Liver (tissue), 3 donors: ENCODE measurements at regions not wholly inside any gene's neighbourhood (a gene's known extent, or its start where the extent isn't known, plus 50 kb on each side); places are given as distances from the start of the nearest gene placed in this dataset.

Source experiments
- EGR1 ChIP-seq, 2 donors: IDR thresholded peaks; 2 replicates each; pipeline ENCODE4 v1.6.1; 2016 to 2018; ENCODE audit warnings: antibody characterized with exemption in 2 of 2, low read depth in 2 of 2
- FOXA1 ChIP-seq: IDR thresholded peaks from 2 replicates; pipeline ENCODE4 v1.6.1; 2016; ENCODE audit warnings: antibody characterized with exemption
- GABPA ChIP-seq, 2 donors: IDR thresholded peaks in 1 of 2; conservative IDR thresholded peaks in 1 of 2; 2 replicates each; pipeline ENCODE4 v1.6.1; 2016; ENCODE audit warnings: antibody characterized with exemption in 2 of 2, mild to moderate bottlenecking in 1 of 2, moderate library complexity in 1 of 2
- SP1 ChIP-seq: IDR thresholded peaks from 2 replicates; pipeline ENCODE4 v1.6.1; 2018; ENCODE audit warnings: antibody characterized with exemption, mild to moderate bottlenecking
- TAF1 ChIP-seq: conservative IDR thresholded peaks from 2 replicates; pipeline ENCODE4 v1.6.1; 2016; ENCODE audit warnings: antibody characterized with exemption, mild to moderate bottlenecking
- TF ChIP-seq, protein P1 (sequence below): fragments of 150-350 bp; IDR thresholded peaks from 2 replicates; pipeline ENCODE4 v1.5.1; 2017; ENCODE audit warnings: improper control_type of control experiment, low read depth, low read length; ENCODE audit not compliant: missing input control
- TF ChIP-seq, protein P2 (sequence below): IDR thresholded peaks from 2 replicates; pipeline ENCODE4 v1.6.1; 2016; ENCODE audit warnings: antibody characterized with exemption
- TF ChIP-seq, protein P3 (sequence below): IDR thresholded peaks from 2 replicates; pipeline ENCODE4 v1.6.1; 2016; ENCODE audit warnings: antibody characterized with exemption, mild to moderate bottlenecking
- TF ChIP-seq, protein P4 (sequence below): IDR thresholded peaks from 2 replicates; pipeline ENCODE4 v1.6.1; 2016; ENCODE audit warnings: antibody characterized with exemption
- donor health status: healthy.
- donor health status: healthy.

GRCh38 chr11:122002047-122002446 is 114.0 kb downstream of the BLID start:
- TF ChIP-seq, protein P1, sequence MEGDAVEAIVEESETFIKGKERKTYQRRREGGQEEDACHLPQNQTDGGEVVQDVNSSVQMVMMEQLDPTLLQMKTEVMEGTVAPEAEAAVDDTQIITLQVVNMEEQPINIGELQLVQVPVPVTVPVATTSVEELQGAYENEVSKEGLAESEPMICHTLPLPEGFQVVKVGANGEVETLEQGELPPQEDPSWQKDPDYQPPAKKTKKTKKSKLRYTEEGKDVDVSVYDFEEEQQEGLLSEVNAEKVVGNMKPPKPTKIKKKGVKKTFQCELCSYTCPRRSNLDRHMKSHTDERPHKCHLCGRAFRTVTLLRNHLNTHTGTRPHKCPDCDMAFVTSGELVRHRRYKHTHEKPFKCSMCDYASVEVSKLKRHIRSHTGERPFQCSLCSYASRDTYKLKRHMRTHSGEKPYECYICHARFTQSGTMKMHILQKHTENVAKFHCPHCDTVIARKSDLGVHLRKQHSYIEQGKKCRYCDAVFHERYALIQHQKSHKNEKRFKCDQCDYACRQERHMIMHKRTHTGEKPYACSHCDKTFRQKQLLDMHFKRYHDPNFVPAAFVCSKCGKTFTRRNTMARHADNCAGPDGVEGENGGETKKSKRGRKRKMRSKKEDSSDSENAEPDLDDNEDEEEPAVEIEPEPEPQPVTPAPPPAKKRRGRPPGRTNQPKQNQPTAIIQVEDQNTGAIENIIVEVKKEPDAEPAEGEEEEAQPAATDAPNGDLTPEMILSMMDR: no peak
- TF ChIP-seq, protein P2, sequence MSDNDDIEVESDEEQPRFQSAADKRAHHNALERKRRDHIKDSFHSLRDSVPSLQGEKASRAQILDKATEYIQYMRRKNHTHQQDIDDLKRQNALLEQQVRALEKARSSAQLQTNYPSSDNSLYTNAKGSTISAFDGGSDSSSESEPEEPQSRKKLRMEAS: no peak
- no peak for TF ChIP-seq FOXA1
- TF ChIP-seq EGR1 (IDR thresholded peaks at IDR 0.05; ENCODE audit: low read depth in 2 of 2): no peak
- TF ChIP-seq, protein P3, sequence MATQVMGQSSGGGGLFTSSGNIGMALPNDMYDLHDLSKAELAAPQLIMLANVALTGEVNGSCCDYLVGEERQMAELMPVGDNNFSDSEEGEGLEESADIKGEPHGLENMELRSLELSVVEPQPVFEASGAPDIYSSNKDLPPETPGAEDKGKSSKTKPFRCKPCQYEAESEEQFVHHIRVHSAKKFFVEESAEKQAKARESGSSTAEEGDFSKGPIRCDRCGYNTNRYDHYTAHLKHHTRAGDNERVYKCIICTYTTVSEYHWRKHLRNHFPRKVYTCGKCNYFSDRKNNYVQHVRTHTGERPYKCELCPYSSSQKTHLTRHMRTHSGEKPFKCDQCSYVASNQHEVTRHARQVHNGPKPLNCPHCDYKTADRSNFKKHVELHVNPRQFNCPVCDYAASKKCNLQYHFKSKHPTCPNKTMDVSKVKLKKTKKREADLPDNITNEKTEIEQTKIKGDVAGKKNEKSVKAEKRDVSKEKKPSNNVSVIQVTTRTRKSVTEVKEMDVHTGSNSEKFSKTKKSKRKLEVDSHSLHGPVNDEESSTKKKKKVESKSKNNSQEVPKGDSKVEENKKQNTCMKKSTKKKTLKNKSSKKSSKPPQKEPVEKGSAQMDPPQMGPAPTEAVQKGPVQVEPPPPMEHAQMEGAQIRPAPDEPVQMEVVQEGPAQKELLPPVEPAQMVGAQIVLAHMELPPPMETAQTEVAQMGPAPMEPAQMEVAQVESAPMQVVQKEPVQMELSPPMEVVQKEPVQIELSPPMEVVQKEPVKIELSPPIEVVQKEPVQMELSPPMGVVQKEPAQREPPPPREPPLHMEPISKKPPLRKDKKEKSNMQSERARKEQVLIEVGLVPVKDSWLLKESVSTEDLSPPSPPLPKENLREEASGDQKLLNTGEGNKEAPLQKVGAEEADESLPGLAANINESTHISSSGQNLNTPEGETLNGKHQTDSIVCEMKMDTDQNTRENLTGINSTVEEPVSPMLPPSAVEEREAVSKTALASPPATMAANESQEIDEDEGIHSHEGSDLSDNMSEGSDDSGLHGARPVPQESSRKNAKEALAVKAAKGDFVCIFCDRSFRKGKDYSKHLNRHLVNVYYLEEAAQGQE: no peak
- TF ChIP-seq, protein P4, sequence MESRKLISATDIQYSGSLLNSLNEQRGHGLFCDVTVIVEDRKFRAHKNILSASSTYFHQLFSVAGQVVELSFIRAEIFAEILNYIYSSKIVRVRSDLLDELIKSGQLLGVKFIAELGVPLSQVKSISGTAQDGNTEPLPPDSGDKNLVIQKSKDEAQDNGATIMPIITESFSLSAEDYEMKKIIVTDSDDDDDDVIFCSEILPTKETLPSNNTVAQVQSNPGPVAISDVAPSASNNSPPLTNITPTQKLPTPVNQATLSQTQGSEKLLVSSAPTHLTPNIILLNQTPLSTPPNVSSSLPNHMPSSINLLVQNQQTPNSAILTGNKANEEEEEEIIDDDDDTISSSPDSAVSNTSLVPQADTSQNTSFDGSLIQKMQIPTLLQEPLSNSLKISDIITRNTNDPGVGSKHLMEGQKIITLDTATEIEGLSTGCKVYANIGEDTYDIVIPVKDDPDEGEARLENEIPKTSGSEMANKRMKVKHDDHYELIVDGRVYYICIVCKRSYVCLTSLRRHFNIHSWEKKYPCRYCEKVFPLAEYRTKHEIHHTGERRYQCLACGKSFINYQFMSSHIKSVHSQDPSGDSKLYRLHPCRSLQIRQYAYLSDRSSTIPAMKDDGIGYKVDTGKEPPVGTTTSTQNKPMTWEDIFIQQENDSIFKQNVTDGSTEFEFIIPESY: no peak
- TF ChIP-seq GABPA (IDR thresholded peaks at IDR 0.05 in 1 of 2, conservative IDR thresholded peaks at IDR 0.05 in 1 of 2): no peak
- TF ChIP-seq TAF1: no peak
- no peak for TF ChIP-seq SP1
